GM18508 (cell line): ENCODE measurements at regions not wholly inside any gene's neighbourhood (a gene's known extent, or its start where the extent isn't known, plus 50 kb on each side); places are given as distances from the start of the nearest gene placed in this dataset.

ENCODE experiments used
- ATAC-seq: cut with Tn5 transposase; IDR thresholded peaks from one replicate; pipeline ENCODE4 v1.9.1; 2021; ENCODE audit warnings: moderate number of reproducible peaks; ENCODE audit not compliant: insufficient read depth, unreplicated experiment

GRCh38 chr13:21948769-21949474, 278.0 kb downstream of the FGF9 start:
- ATAC-seq = no peak

DNA sequence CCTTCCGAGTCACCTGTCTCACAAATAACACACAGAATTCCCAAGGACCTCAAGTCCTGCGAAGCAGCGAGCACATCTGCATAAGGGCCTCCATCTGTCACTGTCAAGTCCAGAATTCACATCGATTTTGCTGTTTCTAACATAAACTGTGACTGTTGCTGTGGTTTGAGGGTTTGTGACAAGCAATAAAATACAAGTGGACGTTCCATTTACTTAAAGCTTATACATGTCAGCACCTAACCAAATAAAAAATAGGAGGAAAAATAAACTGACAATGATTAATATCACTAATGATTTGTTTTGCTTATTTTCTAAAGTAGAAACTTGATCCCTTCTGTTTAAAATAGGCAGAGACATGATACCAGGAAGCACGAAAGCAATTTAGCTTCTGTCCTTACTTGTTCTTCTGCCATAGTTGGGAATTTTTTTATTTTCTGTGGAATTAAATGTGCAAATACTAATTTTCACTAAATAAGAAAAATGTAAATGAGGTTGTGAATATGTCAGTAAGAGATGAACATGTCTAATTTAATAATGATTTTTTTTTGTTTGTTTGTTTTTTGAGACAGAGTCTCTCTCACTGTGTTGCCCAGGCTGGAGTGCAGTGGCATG, 279.1 kb downstream of the FGF9 start:
- ATAC-seq = no peak

GRCh38 chr13:21956666-21957065, 285.8 kb downstream of the FGF9 start:
- ATAC-seq = no peak

GRCh38 chr13:21957833-21958232, 287.0 kb downstream of the FGF9 start:
- no peak for ATAC-seq

- no peak for ATAC-seq
Measured at GRCh38 chr13:21960108-21960507, 289.2 kb downstream of the FGF9 start.

- ATAC-seq = no peak
Measured at GRCh38 chr13:21964686-21965085, 293.8 kb downstream of the FGF9 start.

DNA sequence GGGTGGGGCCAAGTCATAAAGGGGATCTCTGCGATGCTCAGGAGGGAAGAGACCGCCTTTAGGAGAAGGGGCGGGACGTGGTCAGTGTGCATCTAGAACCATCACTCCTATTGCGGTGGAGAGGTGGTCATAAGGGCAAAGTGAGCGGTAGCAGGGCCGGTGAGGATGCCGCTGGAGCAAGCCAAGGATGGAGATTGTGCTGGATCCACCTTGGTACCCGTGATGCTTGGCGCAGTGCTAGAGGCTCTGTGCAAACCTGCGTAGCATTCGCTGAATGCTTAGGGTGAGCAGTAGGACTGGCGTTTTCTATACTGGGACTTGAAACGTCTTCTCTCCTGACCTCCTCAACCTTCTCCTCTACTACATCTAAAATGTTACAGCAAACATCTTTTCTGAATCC, 294.2 kb downstream of the FGF9 start:
- ATAC-seq = no peak

DNA sequence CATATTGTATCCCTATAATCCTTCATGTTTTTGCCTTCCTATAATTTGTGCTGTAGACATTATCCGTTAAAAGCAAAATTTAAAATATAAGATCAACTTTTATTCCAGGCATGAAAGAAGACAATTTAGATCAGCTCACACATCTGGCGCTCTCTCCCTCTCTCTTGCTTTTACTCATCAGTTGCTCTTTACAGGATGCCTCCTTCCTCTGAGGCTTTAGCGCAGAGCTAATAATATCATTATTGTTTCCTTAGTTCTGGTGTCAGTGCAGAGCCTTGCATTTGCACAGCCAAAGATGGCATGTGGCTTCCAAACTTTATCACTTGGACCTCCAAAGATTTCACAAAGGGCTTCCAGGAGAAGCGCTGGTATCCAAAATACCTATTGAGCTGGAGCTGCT, 295.1 kb downstream of the FGF9 start:
- ATAC-seq = no peak

- ATAC-seq = no peak
Measured at GRCh38 chr13:21967871-21968270, 297.0 kb downstream of the FGF9 start.

- ATAC-seq = no peak
Measured at GRCh38 chr13:21970172-21970571, 299.3 kb downstream of the FGF9 start.

- no peak for ATAC-seq
Measured at GRCh38 chr13:21970918-21971317, 300.0 kb downstream of the FGF9 start.

DNA sequence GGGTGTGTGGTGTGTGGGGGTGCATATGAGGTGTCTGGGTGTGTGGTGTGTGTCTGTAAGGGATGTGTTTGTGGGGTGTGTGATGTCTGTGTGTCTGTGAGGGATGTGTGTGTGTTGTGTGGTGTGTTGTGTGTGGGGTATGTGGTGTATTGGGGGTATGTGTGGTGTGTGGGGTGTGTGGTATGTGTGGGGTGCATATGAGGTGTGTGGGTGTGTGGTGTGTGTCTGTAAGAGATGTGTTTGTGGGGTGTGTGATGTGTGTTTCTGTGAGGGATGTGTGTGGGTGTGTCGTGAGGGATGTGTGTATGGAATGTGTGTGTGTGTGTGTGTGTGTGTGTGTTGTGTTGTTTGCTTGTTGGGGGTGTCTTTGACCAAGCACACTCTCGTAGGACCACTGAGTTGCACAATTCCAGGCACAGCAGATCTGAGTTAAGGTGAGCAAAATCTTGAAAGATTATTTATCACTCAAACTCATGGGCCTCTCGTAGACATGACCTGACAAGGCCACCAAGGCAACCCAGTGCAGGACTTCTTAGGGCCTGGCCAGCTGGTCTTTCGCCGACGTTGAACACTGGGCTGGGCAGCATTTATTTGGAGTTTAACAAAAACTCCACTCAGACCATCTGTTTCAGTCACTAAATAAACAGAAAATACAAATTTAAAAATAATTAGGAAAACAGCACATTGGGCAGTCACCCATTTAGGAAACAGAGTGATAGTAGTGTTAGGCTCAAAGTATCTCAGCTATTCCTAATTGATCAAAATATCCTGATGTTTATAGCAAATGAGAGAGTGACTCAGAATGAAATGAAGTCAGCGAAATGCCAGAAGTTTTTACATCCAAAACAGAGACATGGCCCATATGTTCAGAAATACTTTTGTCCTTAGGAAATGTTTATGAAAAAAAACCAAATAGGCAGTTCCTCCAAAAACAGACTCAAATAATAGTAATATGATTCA, 301.1 kb downstream of the FGF9 start:
- no peak for ATAC-seq

DNA sequence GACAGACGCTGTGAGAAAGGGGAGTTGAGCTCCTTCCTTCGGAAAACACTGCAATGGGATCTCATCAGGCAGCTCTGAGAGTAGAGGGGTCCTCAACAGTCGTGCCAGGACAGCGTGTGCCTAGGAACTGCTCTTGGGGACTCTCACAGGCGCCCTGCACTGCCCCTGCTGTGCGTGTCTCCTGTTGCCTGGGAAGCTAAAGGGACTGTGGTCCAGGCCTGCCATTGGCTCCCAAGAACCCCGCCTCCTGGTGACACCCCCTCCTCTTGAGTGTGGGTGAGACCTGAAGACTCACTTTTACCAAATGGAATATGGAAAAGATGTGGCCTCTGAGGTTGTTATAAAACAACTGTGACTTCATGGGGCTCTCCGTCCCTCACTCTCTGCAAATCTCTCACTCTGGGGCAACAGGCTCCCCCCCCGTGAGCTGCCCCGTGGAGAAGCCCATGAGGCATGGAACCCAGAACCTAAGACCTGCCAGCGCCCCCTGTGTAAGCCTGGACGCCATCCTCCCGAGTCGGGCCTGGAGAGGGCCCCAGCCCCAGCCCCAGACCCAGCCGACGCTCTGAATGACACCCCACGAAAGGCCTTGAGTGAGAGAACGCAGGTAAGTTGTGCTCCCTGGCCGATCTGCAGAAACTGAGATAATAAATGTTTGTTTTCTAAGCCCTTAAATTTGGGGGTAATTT, 302.7 kb downstream of the FGF9 start:
- ATAC-seq = no peak

DNA sequence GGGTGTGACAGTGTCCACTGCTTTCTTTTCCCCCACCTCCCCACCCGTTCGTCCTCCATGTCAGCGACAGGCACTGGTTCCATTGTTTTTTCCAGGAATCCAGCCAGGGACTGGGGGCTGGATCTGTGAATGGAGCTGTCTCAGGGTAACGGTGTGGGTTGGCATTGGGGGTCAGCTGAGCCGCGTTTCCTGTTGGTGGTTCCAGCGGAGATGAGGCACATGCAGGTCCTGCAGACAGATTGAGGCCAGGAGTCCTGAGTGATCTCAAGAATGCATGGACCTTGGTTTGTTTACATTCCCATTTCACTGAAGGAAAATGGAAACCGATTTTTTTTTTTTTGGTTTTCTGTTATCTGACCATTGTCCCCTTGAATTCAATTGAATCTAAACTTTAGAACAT, 303.9 kb downstream of the FGF9 start:
- ATAC-seq = no peak

- no peak for ATAC-seq
Measured at GRCh38 chr13:21976159-21976558, 305.3 kb downstream of the FGF9 start.

GRCh38 chr13:21979161-21979806, 308.4 kb downstream of the FGF9 start:
- ATAC-seq = no peak

DNA sequence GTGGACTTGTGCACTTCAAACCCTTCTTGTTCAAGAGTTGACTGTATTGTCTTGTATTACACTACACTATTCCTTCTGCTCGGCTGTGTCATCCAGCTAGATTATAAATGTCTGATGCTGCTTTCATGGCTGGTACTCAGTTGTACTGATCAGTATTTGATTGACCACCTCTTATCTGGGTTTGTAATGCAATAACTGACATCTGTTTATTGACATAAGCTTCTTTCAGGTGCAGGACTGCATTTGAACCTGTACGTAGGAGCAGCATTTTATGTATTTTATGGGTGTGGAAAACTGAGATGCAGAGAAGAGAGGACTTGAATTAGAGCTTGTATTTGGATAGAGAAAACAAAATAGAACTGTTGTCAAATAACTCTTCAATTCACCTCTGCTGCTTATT, 309.2 kb downstream of the FGF9 start:
- ATAC-seq = no peak

DNA sequence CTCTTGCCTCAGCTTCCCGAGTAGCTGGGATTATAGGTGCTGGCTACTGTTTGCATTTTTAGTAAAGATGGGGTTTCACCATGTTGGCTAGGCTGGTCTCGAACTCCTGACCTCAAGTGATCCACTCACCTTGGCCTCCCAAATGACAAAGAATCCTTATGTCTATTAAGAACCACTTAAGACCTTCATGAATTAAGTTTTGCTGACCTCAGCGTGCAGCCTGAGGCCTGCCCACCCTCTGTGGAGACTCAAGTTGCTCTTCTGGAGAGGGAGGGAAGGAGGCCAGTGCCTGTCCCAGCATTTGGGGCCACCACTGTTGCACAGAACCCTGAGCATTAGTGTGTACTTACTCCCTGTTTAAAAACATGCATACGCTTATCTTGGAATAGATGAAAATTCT, 313.3 kb downstream of the FGF9 start:
- no peak for ATAC-seq

DNA sequence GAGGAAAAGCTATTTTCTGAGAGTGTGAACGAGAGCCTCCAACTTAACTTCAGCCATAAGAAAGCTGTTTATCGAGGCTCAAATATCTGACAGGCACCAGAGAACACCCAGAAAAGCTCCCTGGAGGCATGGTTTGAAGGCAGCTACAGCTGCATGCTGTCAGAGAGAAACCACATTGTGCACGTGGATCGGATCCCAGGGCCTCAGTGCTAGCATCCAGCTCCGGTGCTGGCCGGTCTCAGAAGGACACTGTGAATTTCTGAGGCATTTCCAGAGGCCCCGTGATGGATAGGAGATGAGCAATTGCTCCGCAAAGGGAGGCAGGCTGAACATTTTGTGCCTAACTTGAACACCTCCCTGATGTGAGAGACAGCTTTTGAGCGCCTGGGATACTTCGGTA, 315.7 kb downstream of the FGF9 start:
- no peak for ATAC-seq

- ATAC-seq = no peak
Measured at GRCh38 chr13:21987793-21988192, 316.9 kb downstream of the FGF9 start.
